DOHH2 (cell line): ENCODE measurements at regions not wholly inside any gene's neighbourhood (a gene's known extent, or its start where the extent isn't known, plus 50 kb on each side); places are given as distances from the start of the nearest gene placed in this dataset.

Experiments
- CTCF ChIP-seq: fragments of 200-600 bp; sonication (generic); IDR thresholded peaks from one replicate; pipeline ENCODE4 v1.5.1; 2014; ENCODE audit warnings: antibody characterized with exemption, mild to moderate bottlenecking, low read depth, low read length; ENCODE audit not compliant: poor library complexity, severe bottlenecking
- EZH2phosphoT487 ChIP-seq: fragments of 200-600 bp; sonication (generic); IDR thresholded peaks from 2 replicates; pipeline ENCODE4 v1.6.1; 2017; ENCODE audit warnings: borderline replicate concordance, mild to moderate bottlenecking, antibody characterized with exemption, low read length, moderate library complexity, mixed read lengths

- TF ChIP-seq CTCF = no peak
- TF ChIP-seq EZH2phosphoT487 = no peak
Measured at GRCh38 chr6:156087487-156087886, 631.8 kb upstream of the NOX3 start.
